H1 (cell line): ENCODE measurements at regions not wholly inside any gene's neighbourhood (a gene's known extent, or its start where the extent isn't known, plus 50 kb on each side); places are given as distances from the start of the nearest gene placed in this dataset.

Experiments
- CTCF ChIA-PET: fragments of 300-600 bp; sonication (Branson Sonifier 250); formaldehyde crosslinking; loops from one replicate; lab custom pipeline; 2021; ENCODE audit not compliant: partially characterized antibody; lab: Charles Lee
- POLR2A ChIA-PET: fragments of 300-600 bp; sonication (Branson Sonifier 250); formaldehyde crosslinking; loops from one replicate; lab custom pipeline; 2021; ENCODE audit warnings: inconsistent platforms; ENCODE audit not compliant: partially characterized antibody; lab: Charles Lee
- DNase-seq, 2 experiments: peaks; one replicate each; pipeline versions ENCODE4 v3.0.0 to v3.0.0-alpha.2; 2010 to 2022; ENCODE audit warnings: low spot score in 2 of 2, low read depth in 1 of 2, mixed read lengths in 1 of 2
- FAIRE-seq: peaks from 2 replicates; lab custom pipeline; 2011; peaks lifted over from hg19 to GRCh38; lab: Jason Lieb, UNC
- H2AFZ ChIP-seq: 2 replicates; pipeline ENCODE4 v1.8.1; 2012; ENCODE audit warnings: low read length, inconsistent platforms
- H2AK5ac ChIP-seq: 2 replicates; pipeline ENCODE4 v1.6.1; 2013; ENCODE audit warnings: low read depth, low read length
- H2BK120ac ChIP-seq: replicated peaks from 2 replicates; pipeline ENCODE3; 2013; ENCODE audit warnings: low read depth, low read length, inconsistent platforms
- H2BK12ac ChIP-seq: 2 replicates; pipeline ENCODE4 v1.6.1; 2013; ENCODE audit warnings: low read depth, low read length
- H2BK15ac ChIP-seq: 2 replicates; pipeline ENCODE4 v1.6.1; 2013; ENCODE audit warnings: low read length
- H2BK20ac ChIP-seq: 2 replicates; pipeline ENCODE4 v1.6.1; 2013; ENCODE audit warnings: low read length
- H2BK5ac ChIP-seq: 2 replicates; pipeline ENCODE4 v1.6.1; 2013; ENCODE audit warnings: low read depth, low read length
- H3K14ac ChIP-seq: 2 replicates; pipeline ENCODE4 v1.6.1; 2013; ENCODE audit warnings: inconsistent platforms; ENCODE audit not compliant: insufficient read length
- H3K18ac ChIP-seq: 2 replicates; pipeline ENCODE4 v1.6.1; 2013; ENCODE audit warnings: low read length; ENCODE audit errors: extremely low read depth
- H3K23ac ChIP-seq: 2 replicates; pipeline ENCODE4 v1.6.1; 2013; ENCODE audit warnings: inconsistent platforms; ENCODE audit not compliant: insufficient read length
- H3K23me2 ChIP-seq: 2 replicates; pipeline ENCODE4 v1.6.1; 2013; ENCODE audit warnings: low read depth, low read length
- H3K27ac ChIP-seq: 2 replicates; pipeline ENCODE4 v1.6.1; 2011; ENCODE audit warnings: low read depth, low read length, inconsistent platforms
- H3K27me3 ChIP-seq, 4 experiments: replicated peaks in 1 of 4; 1 replicate in 1 of 4; 2 replicates in 3 of 4; pipeline versions ENCODE4 v1.6.1 to v1.8.1; 2011 to 2013; ENCODE audit warnings: low read length in 3 of 4, mild to moderate bottlenecking in 3 of 4, inconsistent platforms in 2 of 4, mixed read lengths in 2 of 4, moderate library complexity in 1 of 4; ENCODE audit not compliant: control insufficient read depth in 3 of 4, insufficient read depth in 3 of 4; ENCODE audit errors: extremely low read depth in 1 of 4
- H3K36me3 ChIP-seq, 4 experiments: 2 replicates each; pipeline versions ENCODE4 v1.6.1 to v1.8.1; 2011 to 2013; ENCODE audit warnings: mild to moderate bottlenecking in 4 of 4, low read length in 3 of 4, moderate library complexity in 2 of 4, control low read depth in 1 of 4, inconsistent platforms in 1 of 4; ENCODE audit not compliant: insufficient read depth in 4 of 4, control insufficient read depth in 2 of 4
- H3K4ac ChIP-seq: replicated peaks from 2 replicates; pipeline ENCODE3; 2013; ENCODE audit warnings: low read length, low read depth, mixed read lengths, inconsistent platforms; ENCODE audit not compliant: insufficient read length
- H3K4me1 ChIP-seq, 4 experiments: replicated peaks in 1 of 4; 1 replicate in 1 of 4; 2 replicates in 3 of 4; pipeline versions ENCODE4 v1.6.1 to v1.8.1; 2011 to 2013; ENCODE audit warnings: low read length in 3 of 4, inconsistent platforms in 2 of 4, mixed read lengths in 1 of 4; ENCODE audit not compliant: insufficient read depth in 4 of 4, control insufficient read depth in 3 of 4
- H3K4me2 ChIP-seq, 2 experiments: 2 replicates each; pipeline versions ENCODE4 v1.6.1 to v1.8.1; 2011 to 2013; ENCODE audit warnings: low read depth in 2 of 2, low read length in 2 of 2, control low read depth in 1 of 2, inconsistent platforms in 1 of 2, mild to moderate bottlenecking in 1 of 2; ENCODE audit not compliant: insufficient read depth in 1 of 2
- H3K4me3 ChIP-seq, 4 experiments: fragments of 200-600, 300-600 bp in 1 of 4; sonication (generic), shearing (Covaris generic), sonication (Bioruptor Twin) in 1 of 4; 2 replicates each; pipeline versions ENCODE4 v1.5.1 to v1.8.1; 2011 to 2016; ENCODE audit warnings: low read length in 4 of 4, low read depth in 3 of 4, control low read depth in 2 of 4, inconsistent platforms in 2 of 4, mild to moderate bottlenecking in 2 of 4, mixed read lengths in 1 of 4, moderate library complexity in 1 of 4; ENCODE audit not compliant: insufficient read depth in 2 of 4; ENCODE audit errors: extremely low read depth in 1 of 4
- H3K56ac ChIP-seq: replicated peaks from 2 replicates; pipeline ENCODE3; 2013; ENCODE audit warnings: low read depth, mild to moderate bottlenecking, mixed read lengths, low read length, inconsistent platforms; ENCODE audit not compliant: insufficient read length
- H3K79me1 ChIP-seq: 2 replicates; pipeline ENCODE4 v1.6.1; 2013; ENCODE audit warnings: low read depth, low read length, control low read depth
- H3K79me2 ChIP-seq, 2 experiments: 2 replicates each; pipeline versions ENCODE4 v1.6.1 to v1.8.1; 2012 to 2013; ENCODE audit warnings: low read length in 2 of 2, mild to moderate bottlenecking in 2 of 2, inconsistent platforms in 1 of 2; ENCODE audit not compliant: insufficient read depth in 2 of 2, control insufficient read depth in 1 of 2
- H3K9ac ChIP-seq, 4 experiments: replicated peaks in 1 of 4; 1 replicate in 1 of 4; 2 replicates in 3 of 4; pipeline versions ENCODE4 v1.6.1 to v1.8.1; 2011 to 2013; ENCODE audit warnings: low read depth in 3 of 4, low read length in 3 of 4, control low read depth in 2 of 4, mild to moderate bottlenecking in 2 of 4, moderate library complexity in 2 of 4, inconsistent platforms in 1 of 4; ENCODE audit errors: extremely low read depth in 1 of 4
- H3K9me3 ChIP-seq, 2 experiments: 2 replicates each; pipeline versions ENCODE4 v1.6.1 to v1.8.1; 2012 to 2013; ENCODE audit warnings: mild to moderate bottlenecking in 2 of 2, moderate library complexity in 2 of 2, control low read depth in 1 of 2, inconsistent platforms in 1 of 2, low read depth in 1 of 2, low read length in 1 of 2, mixed read lengths in 1 of 2; ENCODE audit not compliant: insufficient read depth in 2 of 2
- H4K20me1 ChIP-seq, 2 experiments: replicated peaks in 1 of 2; 2 replicates each; pipeline versions ENCODE3 to v1.8.1; 2011 to 2013; ENCODE audit warnings: inconsistent platforms in 2 of 2, low read length in 2 of 2, mild to moderate bottlenecking in 1 of 2; ENCODE audit not compliant: insufficient read depth in 2 of 2, control insufficient read depth in 1 of 2
- H4K5ac ChIP-seq: 2 replicates; pipeline ENCODE4 v1.6.1; 2013; ENCODE audit warnings: low read length, low read depth, mixed read lengths, inconsistent platforms; ENCODE audit not compliant: insufficient read length
- H4K8ac ChIP-seq: 2 replicates; pipeline ENCODE4 v1.8.0; 2013; ENCODE audit warnings: mild to moderate bottlenecking, moderate library complexity, low read length, inconsistent platforms; ENCODE audit not compliant: insufficient read depth; ENCODE audit errors: extremely low read depth
- H4K91ac ChIP-seq: replicated peaks from 2 replicates; pipeline ENCODE3; 2013; ENCODE audit warnings: low read length, mixed read lengths, inconsistent platforms; ENCODE audit not compliant: insufficient read length
- EP300 ChIP-seq, 2 experiments: IDR thresholded peaks; 1 replicate in 1 of 2; 2 replicates in 1 of 2; pipeline ENCODE4 v1.6.1; 2011 to 2012; ENCODE audit warnings: low read depth in 2 of 2, low read length in 2 of 2, mild to moderate bottlenecking in 2 of 2, borderline replicate concordance in 1 of 2, inconsistent platforms in 1 of 2, moderate library complexity in 1 of 2
- FOSL1 ChIP-seq: IDR thresholded peaks from 2 replicates; pipeline ENCODE4 v1.6.1; 2011; ENCODE audit warnings: mild to moderate bottlenecking, low read depth, low read length, moderate library complexity; ENCODE audit not compliant: insufficient read depth
- GABPA ChIP-seq: IDR thresholded peaks from 2 replicates; pipeline ENCODE4 v1.6.1; 2011; ENCODE audit warnings: mild to moderate bottlenecking, low read length, moderate library complexity, borderline replicate concordance; ENCODE audit not compliant: insufficient read depth
- GTF2F1 ChIP-seq: IDR thresholded peaks from 2 replicates; pipeline ENCODE4 v1.6.1; 2012; ENCODE audit warnings: low read depth, low read length, improper control_type of control experiment, borderline replicate concordance
- NANOG ChIP-seq: IDR thresholded peaks from 2 replicates; pipeline ENCODE4 v1.6.1; 2011; ENCODE audit warnings: low read length, low read depth, mild to moderate bottlenecking, inconsistent platforms; ENCODE audit not compliant: insufficient read depth, poor library complexity, severe bottlenecking
- PHF8 ChIP-seq: fragments of 200-600 bp; sonication (generic); conservative IDR thresholded peaks from 2 replicates; pipeline ENCODE4 v1.7.1; 2012; ENCODE audit warnings: low read depth, mild to moderate bottlenecking, inconsistent platforms, low read length, moderate library complexity
- POLR2A ChIP-seq, 2 experiments: IDR thresholded peaks; 1 replicate in 1 of 2; 2 replicates in 1 of 2; pipeline ENCODE4 v1.6.1; 2011; ENCODE audit warnings: low read depth in 2 of 2, low read length in 2 of 2, mild to moderate bottlenecking in 2 of 2; ENCODE audit errors: control extremely low read depth in 1 of 2
- SP4 ChIP-seq: IDR thresholded peaks from 2 replicates; pipeline ENCODE4 v1.6.1; 2012; ENCODE audit warnings: low read length, inconsistent platforms
- TBP ChIP-seq: IDR thresholded peaks from 2 replicates; pipeline ENCODE4 v1.6.1; 2011; ENCODE audit warnings: low read depth, low read length, improper control_type of control experiment
- WGBS, 2 experiments: shearing (Covaris generic) in 1 of 2; methylation state at CpG; one replicate each; pipeline versions ENCODE4 v1.1.6 to v1.1.7; 2013 to 2015; ENCODE audit warnings: low lambda C conversion rate in 2 of 2, mixed read lengths in 2 of 2, inconsistent platforms in 1 of 2, low coverage in 1 of 2, missing lambda C conversion rate in 1 of 2; ENCODE audit not compliant: insufficient replicate concordance in 2 of 2, insufficient coverage in 1 of 2, insufficient read length in 1 of 2; ENCODE audit errors: extremely low coverage in 1 of 2, missing lambda C conversion rate in 1 of 2; 5-methylcytosine and 5-hydroxymethylcytosine counted together
- TF ChIP-seq, protein P1 (sequence below): IDR thresholded peaks from 2 replicates; pipeline ENCODE4 v1.6.1; 2012; ENCODE audit warnings: inconsistent platforms
- TF ChIP-seq, protein P2 (sequence below), 3 experiments: IDR thresholded peaks; 1 replicate in 2 of 3; 2 replicates in 1 of 3; pipeline versions ENCODE4 v1.5.1 to v1.6.1; 2011; ENCODE audit warnings: low read length in 3 of 3, mild to moderate bottlenecking in 3 of 3, inconsistent platforms in 2 of 3, low read depth in 1 of 3, moderate library complexity in 1 of 3; ENCODE audit not compliant: insufficient read depth in 1 of 3; ENCODE audit errors: control extremely low read depth in 1 of 3

DNA sequence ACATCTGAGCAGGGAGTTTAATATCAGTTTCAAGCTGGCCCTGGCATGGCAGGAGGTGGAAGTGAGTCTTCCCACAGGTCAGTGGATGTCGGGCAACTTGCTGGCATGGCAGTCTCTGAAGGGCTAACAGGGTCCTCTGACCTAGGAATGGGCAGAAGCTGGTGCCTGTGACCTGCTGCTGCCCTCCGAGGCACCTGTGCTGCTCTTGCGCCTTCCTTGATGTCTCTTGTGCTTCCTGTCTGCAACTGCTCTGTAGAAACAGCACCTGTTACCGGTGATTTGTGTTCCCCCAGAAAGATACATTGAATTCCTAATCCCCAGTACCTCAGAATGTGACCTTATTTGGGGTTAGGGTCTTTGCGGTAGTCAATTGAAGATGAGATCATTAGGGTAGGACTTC, 86.5 kb upstream of the SLC22A11 start:
- Histone ChIP-seq H2BK20ac (no peak overlapping the region), H4K5ac (no peak overlapping the region), H2BK12ac (no peak overlapping the region), H4K20me1 (no peaks in the 10 kb centered on the region), H4K91ac (no peak overlapping the region), H3K4me2 (no peak overlapping the region), H2BK5ac (no peak overlapping the region), H2BK15ac (no peak overlapping the region), H3K18ac (no peak overlapping the region), H3K4ac (no peak overlapping the region), H3K27me3 (peaks cover 0 to 2% (median 0%) of the 10 kb centered on the region in 4 experiments; a peak in 3 of 7 replicates), H2AK5ac (no peak overlapping the region), H2BK120ac (no peak overlapping the region), H3K79me2 (no peaks in the 10 kb centered on the region), H2AFZ (no peak overlapping the region), H3K4me1 (no peaks in the 10 kb centered on the region), H3K23me2 (no peaks in the 10 kb centered on the region), H3K9me3 (no peaks in the 10 kb centered on the region), H3K56ac (no peak overlapping the region), H3K27ac (no peak overlapping the region), H3K79me1 (no peaks in the 10 kb centered on the region), H4K8ac (no peak overlapping the region; the same call in 1 of the 2 replicates), H3K23ac (no peak overlapping the region), H3K14ac (no peak overlapping the region), H3K9ac (no peak overlapping the region), H3K4me3 (no peak overlapping the region), H3K36me3 (no peaks in the 10 kb centered on the region)
- ChIA-PET CTCF (interaction anchor here (1.1 to 1.9 kb wide), 2 partner anchors 22 to 181 kb away, joined by 3 to 5 read pairs; no protein-coding TSS in a partner anchor), POLR2A (no interaction called here)
- no peak for DNase-seq
- FAIRE-seq, result no peak
- 91% methylated on average over 5 of the region's 5 CpGs; no CpG with 5 or more reads in 1 of the 2 experiments for WGBS, 2 experiments
- TF ChIP-seq PHF8 (no peak), NANOG (no peak), TBP (no peak), GABPA (no peak), POLR2A (IDR thresholded peaks at IDR 0.05; ENCODE audit: control extremely low read depth in 1 of 2, low read depth in 2 of 2, low read length in 2 of 2) (no peak), GTF2F1 (no peak), EP300 (IDR thresholded peaks at IDR 0.05; ENCODE audit: borderline replicate concordance in 1 of 2, low read depth in 2 of 2, low read length in 2 of 2) (no peak), SP4 (no peak), FOSL1 (no peak)
- TF ChIP-seq, protein P1, sequence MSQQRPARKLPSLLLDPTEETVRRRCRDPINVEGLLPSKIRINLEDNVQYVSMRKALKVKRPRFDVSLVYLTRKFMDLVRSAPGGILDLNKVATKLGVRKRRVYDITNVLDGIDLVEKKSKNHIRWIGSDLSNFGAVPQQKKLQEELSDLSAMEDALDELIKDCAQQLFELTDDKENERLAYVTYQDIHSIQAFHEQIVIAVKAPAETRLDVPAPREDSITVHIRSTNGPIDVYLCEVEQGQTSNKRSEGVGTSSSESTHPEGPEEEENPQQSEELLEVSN, result no peak
- TF ChIP-seq, protein P2, sequence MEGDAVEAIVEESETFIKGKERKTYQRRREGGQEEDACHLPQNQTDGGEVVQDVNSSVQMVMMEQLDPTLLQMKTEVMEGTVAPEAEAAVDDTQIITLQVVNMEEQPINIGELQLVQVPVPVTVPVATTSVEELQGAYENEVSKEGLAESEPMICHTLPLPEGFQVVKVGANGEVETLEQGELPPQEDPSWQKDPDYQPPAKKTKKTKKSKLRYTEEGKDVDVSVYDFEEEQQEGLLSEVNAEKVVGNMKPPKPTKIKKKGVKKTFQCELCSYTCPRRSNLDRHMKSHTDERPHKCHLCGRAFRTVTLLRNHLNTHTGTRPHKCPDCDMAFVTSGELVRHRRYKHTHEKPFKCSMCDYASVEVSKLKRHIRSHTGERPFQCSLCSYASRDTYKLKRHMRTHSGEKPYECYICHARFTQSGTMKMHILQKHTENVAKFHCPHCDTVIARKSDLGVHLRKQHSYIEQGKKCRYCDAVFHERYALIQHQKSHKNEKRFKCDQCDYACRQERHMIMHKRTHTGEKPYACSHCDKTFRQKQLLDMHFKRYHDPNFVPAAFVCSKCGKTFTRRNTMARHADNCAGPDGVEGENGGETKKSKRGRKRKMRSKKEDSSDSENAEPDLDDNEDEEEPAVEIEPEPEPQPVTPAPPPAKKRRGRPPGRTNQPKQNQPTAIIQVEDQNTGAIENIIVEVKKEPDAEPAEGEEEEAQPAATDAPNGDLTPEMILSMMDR (IDR thresholded peaks at IDR 0.05; ENCODE audit: control extremely low read depth in 1 of 3, insufficient read depth in 1 of 3, low read depth in 1 of 3, low read length in 3 of 3), result no peak
